ENCODE measurements at regions not wholly inside any gene's neighbourhood (a gene's known extent, or its start where the extent isn't known, plus 50 kb on each side); places are given as distances from the start of the nearest gene placed in this dataset.

DNA sequence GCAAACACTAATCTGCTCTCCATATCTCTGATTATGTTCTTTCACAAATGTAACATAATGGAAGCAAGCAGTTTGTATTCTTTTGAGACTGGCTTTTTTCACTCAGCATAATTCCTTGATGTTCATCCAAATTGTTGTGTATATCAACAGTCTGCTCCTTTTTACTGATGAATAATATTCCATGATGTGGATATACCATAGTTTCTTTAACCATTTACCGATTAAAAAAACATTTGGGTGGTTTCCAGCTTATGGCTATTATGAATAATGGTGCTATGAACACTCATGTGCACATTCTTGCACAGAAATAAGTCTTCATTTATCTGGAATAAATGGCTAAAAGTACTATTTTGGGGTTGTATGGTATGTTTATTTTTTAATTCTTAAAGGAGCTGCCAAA lies 708.9 kb downstream of the RFPL4B start:
- DNase-seq (ENCODE audit: low read depth): no peak
- no peak for TF ChIP-seq POLR2A (IDR thresholded peaks at IDR 0.05; ENCODE audit: extremely low read depth, insufficient read length)
- TF ChIP-seq, protein P1, sequence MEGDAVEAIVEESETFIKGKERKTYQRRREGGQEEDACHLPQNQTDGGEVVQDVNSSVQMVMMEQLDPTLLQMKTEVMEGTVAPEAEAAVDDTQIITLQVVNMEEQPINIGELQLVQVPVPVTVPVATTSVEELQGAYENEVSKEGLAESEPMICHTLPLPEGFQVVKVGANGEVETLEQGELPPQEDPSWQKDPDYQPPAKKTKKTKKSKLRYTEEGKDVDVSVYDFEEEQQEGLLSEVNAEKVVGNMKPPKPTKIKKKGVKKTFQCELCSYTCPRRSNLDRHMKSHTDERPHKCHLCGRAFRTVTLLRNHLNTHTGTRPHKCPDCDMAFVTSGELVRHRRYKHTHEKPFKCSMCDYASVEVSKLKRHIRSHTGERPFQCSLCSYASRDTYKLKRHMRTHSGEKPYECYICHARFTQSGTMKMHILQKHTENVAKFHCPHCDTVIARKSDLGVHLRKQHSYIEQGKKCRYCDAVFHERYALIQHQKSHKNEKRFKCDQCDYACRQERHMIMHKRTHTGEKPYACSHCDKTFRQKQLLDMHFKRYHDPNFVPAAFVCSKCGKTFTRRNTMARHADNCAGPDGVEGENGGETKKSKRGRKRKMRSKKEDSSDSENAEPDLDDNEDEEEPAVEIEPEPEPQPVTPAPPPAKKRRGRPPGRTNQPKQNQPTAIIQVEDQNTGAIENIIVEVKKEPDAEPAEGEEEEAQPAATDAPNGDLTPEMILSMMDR (IDR thresholded peaks at IDR 0.05; ENCODE audit: low read depth, low read length): no peak
- TF ChIP-seq, protein P2, sequence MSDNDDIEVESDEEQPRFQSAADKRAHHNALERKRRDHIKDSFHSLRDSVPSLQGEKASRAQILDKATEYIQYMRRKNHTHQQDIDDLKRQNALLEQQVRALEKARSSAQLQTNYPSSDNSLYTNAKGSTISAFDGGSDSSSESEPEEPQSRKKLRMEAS (IDR thresholded peaks at IDR 0.05; ENCODE audit: low read depth, low read length): no peak
- TF ChIP-seq MYC (IDR thresholded peaks at IDR 0.05; ENCODE audit: low read depth, low read length): no peak
- no peak overlapping the region for H3K4me3 ChIP-seq (ENCODE audit: low read depth, low read length)

DNA sequence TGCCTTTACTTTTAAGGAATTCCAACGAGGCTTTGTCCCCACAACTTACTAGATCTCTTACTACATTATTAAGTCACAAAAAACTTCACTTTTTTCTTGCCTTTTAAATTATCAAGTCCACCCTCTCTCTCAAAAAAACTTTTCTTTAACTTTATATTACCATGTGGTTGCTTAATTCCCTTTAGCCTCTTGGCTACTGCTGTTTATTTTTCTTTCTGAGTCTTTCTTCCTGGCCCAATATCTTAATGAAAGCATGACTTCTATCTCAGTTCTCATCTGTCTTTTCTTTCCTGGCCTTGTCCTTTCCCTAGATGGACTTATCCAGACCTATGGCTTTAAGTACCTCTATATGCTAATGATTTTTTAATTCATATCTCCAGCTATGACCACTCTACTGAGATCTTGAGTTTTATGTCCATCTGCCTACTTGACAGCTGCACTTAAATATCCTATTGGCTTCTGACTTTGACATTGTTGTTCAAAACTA lies 710.5 kb downstream of the RFPL4B start:
- DNase-seq (ENCODE audit: low read depth): no peak
- H3K4me3 ChIP-seq (ENCODE audit: low read depth, low read length): no peak overlapping the region
- TF ChIP-seq, protein P1 (IDR thresholded peaks at IDR 0.05; ENCODE audit: low read depth, low read length): no peak
- TF ChIP-seq, protein P2 (IDR thresholded peaks at IDR 0.05; ENCODE audit: low read depth, low read length): no peak
- no peak for TF ChIP-seq MYC (IDR thresholded peaks at IDR 0.05; ENCODE audit: low read depth, low read length)
- no peak for TF ChIP-seq POLR2A (IDR thresholded peaks at IDR 0.05; ENCODE audit: extremely low read depth, insufficient read length)

DNA sequence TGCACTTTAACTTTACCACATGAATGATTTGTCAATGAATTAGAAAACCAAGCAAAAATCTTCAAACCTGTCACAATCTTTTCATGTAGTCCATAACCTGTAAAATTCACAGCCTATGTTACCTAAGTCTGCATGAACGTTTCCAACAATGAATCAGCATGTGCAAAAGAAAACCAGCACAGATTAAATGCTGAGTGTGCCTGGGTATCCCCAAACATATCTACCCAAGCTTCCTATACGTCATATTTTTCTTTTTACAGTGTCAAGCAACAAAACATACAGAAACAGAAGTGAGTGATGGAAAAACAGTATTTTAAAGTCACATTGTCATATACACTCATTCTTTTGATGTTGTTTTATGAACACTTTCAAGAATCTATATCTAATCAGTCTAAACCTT lies 713.5 kb downstream of the RFPL4B start:
- DNase-seq (ENCODE audit: low read depth): no peak
- no peak overlapping the region for H3K4me3 ChIP-seq (ENCODE audit: low read depth, low read length)
- TF ChIP-seq POLR2A (IDR thresholded peaks at IDR 0.05; ENCODE audit: extremely low read depth, insufficient read length) (no peak), MYC (IDR thresholded peaks at IDR 0.05; ENCODE audit: low read depth, low read length) (no peak)
- TF ChIP-seq, protein P1 (IDR thresholded peaks at IDR 0.05; ENCODE audit: low read depth, low read length): no peak
- TF ChIP-seq, protein P2 (IDR thresholded peaks at IDR 0.05; ENCODE audit: low read depth, low read length): no peak

DNA sequence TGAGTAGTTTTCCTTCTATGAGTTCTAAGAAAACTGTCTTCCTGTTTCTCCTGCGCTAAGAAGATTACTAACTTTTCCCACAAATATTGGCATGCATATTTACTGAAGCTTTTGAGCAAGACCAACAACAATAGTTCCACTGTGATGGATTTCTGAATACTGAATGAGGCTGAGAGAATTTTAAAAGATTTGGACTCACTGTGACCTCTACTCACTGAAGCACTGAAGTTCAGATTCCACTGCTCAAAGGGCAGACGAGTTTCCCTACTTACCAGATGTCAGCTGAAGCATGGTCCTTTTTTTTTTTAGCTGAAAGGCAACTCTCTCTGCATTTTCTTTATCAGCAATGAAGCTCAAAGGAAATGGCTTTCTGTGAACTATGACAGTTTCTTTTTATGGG lies 718.5 kb downstream of the RFPL4B start:
- TF ChIP-seq POLR2A (IDR thresholded peaks at IDR 0.05; ENCODE audit: extremely low read depth, insufficient read length) (no peak), MYC (IDR thresholded peaks at IDR 0.05; ENCODE audit: low read depth, low read length) (no peak)
- TF ChIP-seq, protein P1 (IDR thresholded peaks at IDR 0.05; ENCODE audit: low read depth, low read length): no peak
- TF ChIP-seq, protein P2 (IDR thresholded peaks at IDR 0.05; ENCODE audit: low read depth, low read length): no peak
- DNase-seq (ENCODE audit: low read depth): no peak
- no peak overlapping the region for H3K4me3 ChIP-seq (ENCODE audit: low read depth, low read length)

DNA sequence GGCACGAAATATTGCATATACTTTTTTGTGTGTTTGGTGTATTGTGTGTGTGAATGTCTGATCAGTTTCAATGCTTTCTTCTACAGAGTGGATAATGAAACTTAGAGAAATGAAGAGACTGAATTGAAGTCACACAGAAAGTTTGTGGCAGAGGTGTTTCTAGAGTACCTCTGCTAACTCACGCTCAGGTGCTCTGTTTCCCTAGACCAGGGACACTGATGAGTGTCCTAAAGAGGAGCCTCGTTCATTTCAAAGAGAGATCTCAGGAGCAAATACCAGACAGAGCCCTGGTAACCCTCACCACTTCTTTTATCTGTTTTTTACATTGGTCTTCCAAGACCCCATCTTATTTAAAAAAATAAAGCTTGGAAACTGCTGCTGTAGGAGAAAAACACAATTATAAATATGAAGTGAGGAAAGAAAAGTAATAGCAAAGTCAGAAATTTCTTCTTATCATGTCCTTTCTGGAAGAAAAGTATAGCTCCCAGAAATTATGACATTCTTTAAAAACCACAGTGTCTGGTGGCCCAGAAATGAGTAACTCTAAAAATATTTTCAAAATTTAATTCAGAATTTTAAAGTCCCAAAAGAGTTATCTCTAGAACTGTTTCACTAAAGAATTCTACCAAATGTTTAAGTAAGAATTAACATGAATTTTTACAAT lies 720.6 kb downstream of the RFPL4B start:
- no peak for DNase-seq (ENCODE audit: low read depth)
- H3K4me3 ChIP-seq (ENCODE audit: low read depth, low read length): no peak overlapping the region

More for the DNA sequence above, 720.6 kb downstream of the RFPL4B start:
- no peak for TF ChIP-seq MYC (IDR thresholded peaks at IDR 0.05; ENCODE audit: low read depth, low read length)
- TF ChIP-seq, protein P2 (IDR thresholded peaks at IDR 0.05; ENCODE audit: low read depth, low read length): no peak
- no peak for TF ChIP-seq POLR2A (IDR thresholded peaks at IDR 0.05; ENCODE audit: extremely low read depth, insufficient read length)
- TF ChIP-seq, protein P1 (IDR thresholded peaks at IDR 0.05; ENCODE audit: low read depth, low read length): no peak

Data from NB4 (cell line).